Neuronal stem cell (in vitro differentiated cells): ENCODE measurements at regions not wholly inside any gene's neighbourhood (a gene's known extent, or its start where the extent isn't known, plus 50 kb on each side); places are given as distances from the start of the nearest gene placed in this dataset.

ENCODE experiments used
- DNase-seq: peaks from one replicate; pipeline ENCODE4 v3.0.0-alpha.2; 2013; ENCODE audit warnings: low spot score
- H2AFZ ChIP-seq: one replicate; pipeline ENCODE4 v1.6.1; 2013; ENCODE audit warnings: mild to moderate bottlenecking, low read length, inconsistent platforms
- H2AK5ac ChIP-seq: 2 replicates; pipeline ENCODE4 v1.6.1; 2013; ENCODE audit warnings: low read depth, mild to moderate bottlenecking, inconsistent platforms, low read length, moderate library complexity, mixed read lengths
- H2BK120ac ChIP-seq: 2 replicates; pipeline ENCODE4 v1.6.1; 2013; ENCODE audit warnings: low read depth, mild to moderate bottlenecking, inconsistent platforms, low read length, moderate library complexity, mixed read lengths
- H2BK12ac ChIP-seq: one replicate; pipeline ENCODE4 v1.6.1; 2013; ENCODE audit warnings: low read length, inconsistent platforms
- H2BK15ac ChIP-seq: 2 replicates; pipeline ENCODE4 v1.6.1; 2013; ENCODE audit warnings: mild to moderate bottlenecking, low read length, inconsistent platforms, mixed read lengths
- H2BK5ac ChIP-seq: one replicate; pipeline ENCODE4 v1.6.1; 2013; ENCODE audit warnings: inconsistent platforms, mild to moderate bottlenecking, low read length, moderate library complexity
- H3K14ac ChIP-seq: one replicate; pipeline ENCODE4 v1.6.1; 2013; ENCODE audit warnings: low read length, inconsistent platforms
- H3K18ac ChIP-seq: 2 replicates; pipeline ENCODE4 v1.6.1; 2013; ENCODE audit warnings: low read length, inconsistent platforms
- H3K23ac ChIP-seq: 2 replicates; pipeline ENCODE4 v1.6.1; 2013; ENCODE audit warnings: low read depth, mild to moderate bottlenecking, mixed read lengths, low read length, inconsistent platforms; ENCODE audit not compliant: poor library complexity
- H3K27ac ChIP-seq: replicated peaks from 3 replicates; pipeline ENCODE4 v1.5.1; 2013; ENCODE audit warnings: low read length, inconsistent platforms
- H3K27me3 ChIP-seq, 3 experiments: 2 replicates each; pipeline ENCODE4 v1.6.1; 2013; ENCODE audit warnings: low read length in 3 of 3, mild to moderate bottlenecking in 2 of 3, inconsistent platforms in 1 of 3, low read depth in 1 of 3, mixed read lengths in 1 of 3, moderate library complexity in 1 of 3; ENCODE audit not compliant: control insufficient read depth in 3 of 3, insufficient read depth in 3 of 3
- H3K36me3 ChIP-seq, 2 donors: replicated peaks in 1 of 2; 2 replicates each; pipeline ENCODE4 v1.6.1; 2013; ENCODE audit warnings: low read length in 2 of 2; ENCODE audit not compliant: control insufficient read depth in 2 of 2, insufficient read depth in 2 of 2
- H3K4ac ChIP-seq: 2 replicates; pipeline ENCODE4 v1.6.1; 2013; ENCODE audit warnings: inconsistent platforms, mild to moderate bottlenecking, low read length, moderate library complexity
- H3K4me1 ChIP-seq, 2 donors: 1 replicate in 1 of 2; 2 replicates in 1 of 2; pipeline ENCODE4 v1.6.1; 2013; ENCODE audit warnings: low read length in 2 of 2, low read depth in 1 of 2; ENCODE audit not compliant: control insufficient read depth in 2 of 2, insufficient read depth in 1 of 2
- H3K4me2 ChIP-seq: one replicate; pipeline ENCODE4 v1.6.1; 2013; ENCODE audit warnings: mild to moderate bottlenecking, low read length, inconsistent platforms; ENCODE audit not compliant: insufficient read depth, poor library complexity, severe bottlenecking
- H3K4me3 ChIP-seq, 2 donors: 2 replicates each; pipeline ENCODE4 v1.5.1; 2013; ENCODE audit warnings: low read length in 2 of 2, mild to moderate bottlenecking in 2 of 2, inconsistent platforms in 1 of 2, moderate library complexity in 1 of 2
- H3K79me1 ChIP-seq: one replicate; pipeline ENCODE4 v1.6.1; 2013; ENCODE audit warnings: low read depth, mild to moderate bottlenecking, inconsistent platforms, low read length, moderate library complexity
- H3K9ac ChIP-seq: one replicate; pipeline ENCODE4 v1.6.1; 2013; ENCODE audit warnings: mild to moderate bottlenecking, low read depth, low read length, inconsistent platforms; ENCODE audit not compliant: poor library complexity
- H3K9me3 ChIP-seq, 2 donors: replicated peaks in 1 of 2; 2 replicates each; pipeline versions ENCODE3 to v1.6.1; 2013; ENCODE audit warnings: low read length in 2 of 2, mild to moderate bottlenecking in 2 of 2, inconsistent platforms in 1 of 2, low read depth in 1 of 2, mixed read lengths in 1 of 2, moderate library complexity in 1 of 2; ENCODE audit not compliant: control insufficient read depth in 2 of 2, insufficient read depth in 1 of 2
- H4K8ac ChIP-seq: one replicate; pipeline ENCODE4 v1.6.1; 2013; ENCODE audit warnings: low read depth, mild to moderate bottlenecking, inconsistent platforms, low read length, moderate library complexity
- H4K91ac ChIP-seq: one replicate; pipeline ENCODE4 v1.6.1; 2013; ENCODE audit warnings: low read length, low read depth, mild to moderate bottlenecking, inconsistent platforms; ENCODE audit not compliant: poor library complexity
- WGBS, 2 donors: extraction: QIAGEN DNeasy Blood & Tissue Kit; methylation state at CpG; one replicate each; pipeline ENCODE4 v1.1.7; 2013; ENCODE audit warnings: missing lambda C conversion rate in 2 of 2, mixed read lengths in 1 of 2; ENCODE audit not compliant: insufficient read length in 2 of 2, insufficient replicate concordance in 1 of 2; ENCODE audit errors: extremely low coverage in 2 of 2; 5-methylcytosine and 5-hydroxymethylcytosine counted together

- Histone ChIP-seq H3K14ac (no peak overlapping the region), H3K4ac (no peak overlapping the region), H3K9ac (no peak overlapping the region), H2AFZ (peak overlapping the region; percentile 74), H3K18ac (no peak overlapping the region), H2BK120ac (no peak overlapping the region), H2BK15ac (no peak overlapping the region), H2BK12ac (no peak overlapping the region), H2BK5ac (no peak overlapping the region), H3K9me3 (peaks cover 0 to 6% of the 10 kb centered on the region in 2 donors), H3K27ac (no peak overlapping the region), H3K27me3 (no peaks in the 10 kb centered on the region), H3K36me3 (no peaks in the 10 kb centered on the region), H4K8ac (no peak overlapping the region), H3K23ac (no peak overlapping the region), H3K4me2 (no peak overlapping the region), H3K79me1 (no peaks in the 10 kb centered on the region), H3K4me1 (no peaks in the 10 kb centered on the region), H4K91ac (no peak overlapping the region), H2AK5ac (no peak overlapping the region), H3K4me3 (no peak overlapping the region)
- DNase-seq: no peak
- no CpG with 5 or more reads among the region's 3 CpGs for WGBS, 2 donors
Observed at GRCh38 chr4:159698336-159698735, 595.5 kb downstream of the RAPGEF2 start.

GRCh38 chr4:159702200-159702599 lies 599.3 kb downstream of the RAPGEF2 start:
- Histone ChIP-seq H3K18ac (no peak overlapping the region), H2AK5ac (peak overlapping the region; percentile 94), H3K4ac (no peak overlapping the region), H2BK12ac (peak overlapping the region; percentile 59), H3K4me2 (no peak overlapping the region), H2AFZ (no peak overlapping the region), H2BK5ac (no peak overlapping the region), H3K27ac (no peak overlapping the region), H3K9me3 (peaks cover 0 to 6% of the 10 kb centered on the region in 2 donors), H3K36me3 (no peaks in the 10 kb centered on the region), H3K79me1 (no peaks in the 10 kb centered on the region), H4K91ac (no peak overlapping the region), H2BK120ac (no peak overlapping the region), H4K8ac (no peak overlapping the region), H3K4me3 (no peak overlapping the region), H3K9ac (no peak overlapping the region), H2BK15ac (no peak overlapping the region), H3K4me1 (peaks cover 3 to 13% of the 10 kb centered on the region in 2 donors), H3K14ac (no peak overlapping the region), H3K23ac (no peak overlapping the region), H3K27me3 (no peaks in the 10 kb centered on the region)
- no CpG with 5 or more reads among the region's 2 CpGs for WGBS, 2 donors
- DNase-seq: no peak

- Histone ChIP-seq H3K27me3 (no peaks in the 10 kb centered on the region), H2BK15ac (no peak overlapping the region), H2BK5ac (no peak overlapping the region), H3K4me3 (no peak overlapping the region), H3K9me3 (peaks cover 0 to 6% of the 10 kb centered on the region in 2 donors), H2BK12ac (no peak overlapping the region), H3K79me1 (no peaks in the 10 kb centered on the region), H3K27ac (no peak overlapping the region), H2AK5ac (no peak overlapping the region), H3K4ac (no peak overlapping the region), H3K4me1 (peaks cover 3 to 13% of the 10 kb centered on the region in 2 donors), H3K36me3 (no peaks in the 10 kb centered on the region), H2BK120ac (no peak overlapping the region), H4K8ac (no peak overlapping the region), H4K91ac (no peak overlapping the region), H2AFZ (no peak overlapping the region), H3K18ac (no peak overlapping the region), H3K23ac (no peak overlapping the region), H3K14ac (no peak overlapping the region), H3K4me2 (no peak overlapping the region), H3K9ac (no peak overlapping the region)
- peak; percentile 30 for DNase-seq
Observed at GRCh38 chr4:159705334-159705733, 602.5 kb downstream of the RAPGEF2 start.

- Histone ChIP-seq H2BK12ac (no peak overlapping the region), H3K9me3 (peaks cover 0 to 6% of the 10 kb centered on the region in 2 donors), H3K79me1 (no peaks in the 10 kb centered on the region), H3K23ac (no peak overlapping the region), H3K4ac (no peak overlapping the region), H4K8ac (no peak overlapping the region), H3K9ac (no peak overlapping the region), H2BK5ac (no peak overlapping the region), H3K36me3 (no peaks in the 10 kb centered on the region), H3K4me2 (no peak overlapping the region), H3K18ac (no peak overlapping the region), H4K91ac (no peak overlapping the region), H3K27ac (no peak overlapping the region), H2AK5ac (no peak overlapping the region), H2AFZ (no peak overlapping the region), H3K4me1 (peaks cover 3 to 13% of the 10 kb centered on the region in 2 donors), H3K4me3 (no peak overlapping the region), H2BK15ac (no peak overlapping the region), H3K14ac (no peak overlapping the region), H3K27me3 (no peaks in the 10 kb centered on the region), H2BK120ac (no peak overlapping the region)
- no peak for DNase-seq
Observed at GRCh38 chr4:159706704-159707103, 603.8 kb downstream of the RAPGEF2 start.
